Central memory CD8-positive, alpha-beta T cell (primary cell): ENCODE measurements at regions not wholly inside any gene's neighbourhood (a gene's known extent, or its start where the extent isn't known, plus 50 kb on each side); places are given as distances from the start of the nearest gene placed in this dataset.
"Not testable (repeated sequence)": the region's sequence is repeated elsewhere in the genome, so short reads cannot be mapped to it uniquely, and the experiment has no call there.

Experiments used
- ATAC-seq: fragments of 150-1000 bp; cut with Tn5 transposase; replicated peaks from 2 replicates; pipeline ENCODE4 v1.10.0; 2022; ENCODE audit warnings: mild to moderate bottlenecking, moderate FRiP score, moderate number of reproducible peaks; ENCODE audit not compliant: poor library complexity, severe bottlenecking; ENCODE audit errors: extremely low read depth
- DNase-seq, 2 donors: peaks; one replicate each; pipeline ENCODE4 v3.0.0; 2021; ENCODE audit warnings: low spot score in 2 of 2
- H3K27ac Mint-ChIP-seq: one replicate; pipeline ENCODE4 v1.8.0; 2022; ENCODE audit warnings: low read depth, mild to moderate bottlenecking, moderate library complexity, mixed read lengths
- H3K27me3 Mint-ChIP-seq: one replicate; pipeline ENCODE4 v1.8.0; 2022; ENCODE audit warnings: mixed read lengths
- H3K36me3 Mint-ChIP-seq: one replicate; pipeline ENCODE4 v1.8.0; 2022; ENCODE audit warnings: mild to moderate bottlenecking, moderate library complexity, mixed read lengths; ENCODE audit not compliant: insufficient read depth
- H3K4me1 Mint-ChIP-seq: one replicate; pipeline ENCODE4 v1.8.0; 2022; ENCODE audit warnings: mixed read lengths
- H3K4me3 Mint-ChIP-seq: one replicate; pipeline ENCODE4 v1.8.0; 2022; ENCODE audit warnings: mild to moderate bottlenecking, moderate library complexity, mixed read lengths
- H3K9me3 Mint-ChIP-seq: one replicate; pipeline ENCODE4 v1.8.0; 2022; ENCODE audit warnings: mixed read lengths

GRCh38 chr13:31537052-31537451, 202.3 kb upstream of the RXFP2 start:
- Mint-ChIP-seq H3K4me3 (no peak overlapping the region), H3K36me3 (no peaks in the 10 kb centered on the region), H3K27me3 (no peaks in the 10 kb centered on the region)

GRCh38 chr13:31538067-31539042, 201.0 kb upstream of the RXFP2 start:
- Mint-ChIP-seq H3K27me3 (no peaks in the 10 kb centered on the region), H3K9me3 (peaks cover 6% of the 10 kb centered on the region), H3K4me3 (no peak overlapping the region), H3K4me1 (no peaks in the 10 kb centered on the region), H3K27ac (no peak overlapping the region), H3K36me3 (no peaks in the 10 kb centered on the region)
- ATAC-seq = no peak
- DNase-seq = no peak

More at GRCh38 chr13:31537052-31537451, 202.3 kb upstream of the RXFP2 start:
- no peak for DNase-seq
- H3K27ac Mint-ChIP-seq = no peak overlapping the region
- no peaks in the 10 kb centered on the region for H3K4me1 Mint-ChIP-seq
- peaks cover 6% of the 10 kb centered on the region for H3K9me3 Mint-ChIP-seq
- no peak for ATAC-seq

- Mint-ChIP-seq H3K9me3 (no peaks in the 10 kb centered on the region), H3K27ac (no peak overlapping the region), H3K4me3 (no peak overlapping the region), H3K4me1 (no peaks in the 10 kb centered on the region), H3K36me3 (no peaks in the 10 kb centered on the region), H3K27me3 (no peaks in the 10 kb centered on the region)
- ATAC-seq = no peak
- DNase-seq = no peak
Observed at GRCh38 chr13:31540281-31540680, 199.0 kb upstream of the RXFP2 start.

GRCh38 chr13:31543190-31543589, 196.1 kb upstream of the RXFP2 start:
- H3K4me3 Mint-ChIP-seq = no peak overlapping the region

GRCh38 chr13:31545616-31546015, 193.7 kb upstream of the RXFP2 start:
- H3K9me3 Mint-ChIP-seq = no peaks in the 10 kb centered on the region

More at GRCh38 chr13:31543190-31543589, 196.1 kb upstream of the RXFP2 start:
- Mint-ChIP-seq H3K9me3 (no peaks in the 10 kb centered on the region), H3K27me3 (no peaks in the 10 kb centered on the region), H3K4me1 (no peaks in the 10 kb centered on the region), H3K27ac (no peak overlapping the region), H3K36me3 (no peaks in the 10 kb centered on the region)
- DNase-seq = no peak
- no peak for ATAC-seq

GRCh38 chr13:31556376-31556775, 182.9 kb upstream of the RXFP2 start:
- ATAC-seq (no peak), DNase-seq (no peak)
- H3K9me3 Mint-ChIP-seq = peaks cover 4% of the 10 kb centered on the region
- H3K4me1 Mint-ChIP-seq = no peaks in the 10 kb centered on the region
- no peak overlapping the region for H3K4me3 Mint-ChIP-seq
- H3K36me3 Mint-ChIP-seq = peaks cover 2% of the 10 kb centered on the region
- H3K27me3 Mint-ChIP-seq = no peaks in the 10 kb centered on the region
- H3K27ac Mint-ChIP-seq = no peak overlapping the region

More at GRCh38 chr13:31545616-31546015, 193.7 kb upstream of the RXFP2 start:
- Mint-ChIP-seq H3K4me3 (no peak overlapping the region), H3K36me3 (peaks cover 2% of the 10 kb centered on the region), H3K27ac (no peak overlapping the region), H3K27me3 (no peaks in the 10 kb centered on the region), H3K4me1 (no peaks in the 10 kb centered on the region)
- DNase-seq = no peak
- no peak for ATAC-seq

- ATAC-seq, H3K27me3 Mint-ChIP-seq, H3K27ac Mint-ChIP-seq, H3K36me3 Mint-ChIP-seq, H3K4me1 Mint-ChIP-seq, DNase-seq, H3K4me3 Mint-ChIP-seq: not testable (repeated sequence)
- H3K9me3 Mint-ChIP-seq = peaks cover 12% of the 10 kb centered on the region
Observed at GRCh38 chr13:31584221-31584620, 155.1 kb upstream of the RXFP2 start.

GRCh38 chr13:31587698-31588266, 151.5 kb upstream of the RXFP2 start:
- Mint-ChIP-seq H3K4me3 (no peak overlapping the region), H3K4me1 (no peaks in the 10 kb centered on the region), H3K9me3 (peaks cover 5% of the 10 kb centered on the region), H3K27me3 (no peaks in the 10 kb centered on the region), H3K36me3 (no peaks in the 10 kb centered on the region), H3K27ac (no peak overlapping the region)
- DNase-seq (no peak), ATAC-seq (no peak)

- no peak overlapping the region for H3K27ac Mint-ChIP-seq
- DNase-seq (no peak), ATAC-seq (no peak)
- no peaks in the 10 kb centered on the region for H3K4me1 Mint-ChIP-seq
- H3K9me3 Mint-ChIP-seq = peaks cover 3% of the 10 kb centered on the region
- H3K36me3 Mint-ChIP-seq = no peaks in the 10 kb centered on the region
- H3K27me3 Mint-ChIP-seq = no peaks in the 10 kb centered on the region
- no peak overlapping the region for H3K4me3 Mint-ChIP-seq
Observed at GRCh38 chr13:31588316-31588715, 151.0 kb upstream of the RXFP2 start.

GRCh38 chr13:31588893-31589292, 150.4 kb upstream of the RXFP2 start:
- H3K27me3 Mint-ChIP-seq = no peaks in the 10 kb centered on the region
- no peak overlapping the region for H3K27ac Mint-ChIP-seq
- peaks cover 9% of the 10 kb centered on the region for H3K9me3 Mint-ChIP-seq
- ATAC-seq (no peak), DNase-seq (no peak)
- H3K4me1 Mint-ChIP-seq = no peaks in the 10 kb centered on the region
- H3K4me3 Mint-ChIP-seq = no peak overlapping the region
- no peaks in the 10 kb centered on the region for H3K36me3 Mint-ChIP-seq

GRCh38 chr13:31591642-31592233, 147.6 kb upstream of the RXFP2 start:
- Mint-ChIP-seq H3K27ac (no peak overlapping the region), H3K4me1 (no peaks in the 10 kb centered on the region), H3K27me3 (no peaks in the 10 kb centered on the region), H3K4me3 (no peak overlapping the region), H3K36me3 (no peaks in the 10 kb centered on the region), H3K9me3 (peaks cover 9% of the 10 kb centered on the region)
- ATAC-seq (no peak), DNase-seq (no peak)

- Mint-ChIP-seq H3K27ac (no peak overlapping the region), H3K4me3 (no peak overlapping the region), H3K36me3 (no peaks in the 10 kb centered on the region), H3K9me3 (peaks cover 15% of the 10 kb centered on the region), H3K27me3 (no peaks in the 10 kb centered on the region), H3K4me1 (no peaks in the 10 kb centered on the region)
- ATAC-seq = no peak
- no peak for DNase-seq
Observed at GRCh38 chr13:31594056-31594455, 145.3 kb upstream of the RXFP2 start.

GRCh38 chr13:31595563-31595962, 143.8 kb upstream of the RXFP2 start:
- no peak overlapping the region for H3K27ac Mint-ChIP-seq
- DNase-seq (no peak), ATAC-seq (no peak)
- no peaks in the 10 kb centered on the region for H3K27me3 Mint-ChIP-seq
- peaks cover 15% of the 10 kb centered on the region for H3K9me3 Mint-ChIP-seq
- H3K4me1 Mint-ChIP-seq = no peaks in the 10 kb centered on the region
- H3K4me3 Mint-ChIP-seq = no peak overlapping the region
- H3K36me3 Mint-ChIP-seq = no peaks in the 10 kb centered on the region
